T-helper 9 cell (primary cell): ENCODE measurements at regions not wholly inside any gene's neighbourhood (a gene's known extent, or its start where the extent isn't known, plus 50 kb on each side); places are given as distances from the start of the nearest gene placed in this dataset.

Experiments used
- DNase-seq: peaks from one replicate; pipeline ENCODE4 v3.0.0-alpha.2; 2020

GRCh38 chr1:29478879-29479278 lies 242.6 kb downstream of the PTPRU start:
- no peak for DNase-seq

DNA sequence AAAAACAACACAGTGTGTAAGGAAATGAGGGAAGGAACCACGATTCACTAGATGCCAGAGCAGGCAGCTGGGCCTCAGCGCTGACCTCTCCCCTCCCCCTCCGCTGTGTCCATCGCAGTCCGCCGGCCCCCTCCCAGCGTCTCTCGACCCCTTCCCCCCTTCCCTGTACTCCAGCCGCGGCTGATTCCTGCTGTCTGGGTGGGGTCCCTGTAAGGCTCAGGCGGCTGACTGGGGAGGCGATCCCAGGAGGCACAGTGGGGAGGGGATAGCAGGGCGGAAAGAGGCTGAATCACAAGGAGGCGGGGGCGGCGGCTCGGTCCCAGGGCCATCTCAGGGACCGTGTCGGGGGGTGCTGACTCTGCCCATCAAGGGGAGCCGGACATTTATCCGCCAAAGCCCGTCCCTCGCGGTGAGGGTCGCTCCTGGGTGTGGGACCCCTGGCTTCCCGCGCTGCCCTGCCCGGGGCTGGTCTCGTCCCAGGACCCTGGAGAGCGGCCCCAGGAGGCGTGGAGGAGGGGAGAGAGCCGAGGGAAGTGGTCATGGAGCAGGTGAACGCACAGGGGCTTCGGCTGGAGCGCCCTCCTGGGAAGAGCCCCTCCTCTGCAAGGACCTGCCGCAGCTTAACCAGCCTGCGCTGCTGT lies 241.9 kb downstream of the PTPRU start:
- DNase-seq = no peak

- no peak for DNase-seq
Measured at GRCh38 chr1:29475326-29475725, 239.0 kb downstream of the PTPRU start.

DNA sequence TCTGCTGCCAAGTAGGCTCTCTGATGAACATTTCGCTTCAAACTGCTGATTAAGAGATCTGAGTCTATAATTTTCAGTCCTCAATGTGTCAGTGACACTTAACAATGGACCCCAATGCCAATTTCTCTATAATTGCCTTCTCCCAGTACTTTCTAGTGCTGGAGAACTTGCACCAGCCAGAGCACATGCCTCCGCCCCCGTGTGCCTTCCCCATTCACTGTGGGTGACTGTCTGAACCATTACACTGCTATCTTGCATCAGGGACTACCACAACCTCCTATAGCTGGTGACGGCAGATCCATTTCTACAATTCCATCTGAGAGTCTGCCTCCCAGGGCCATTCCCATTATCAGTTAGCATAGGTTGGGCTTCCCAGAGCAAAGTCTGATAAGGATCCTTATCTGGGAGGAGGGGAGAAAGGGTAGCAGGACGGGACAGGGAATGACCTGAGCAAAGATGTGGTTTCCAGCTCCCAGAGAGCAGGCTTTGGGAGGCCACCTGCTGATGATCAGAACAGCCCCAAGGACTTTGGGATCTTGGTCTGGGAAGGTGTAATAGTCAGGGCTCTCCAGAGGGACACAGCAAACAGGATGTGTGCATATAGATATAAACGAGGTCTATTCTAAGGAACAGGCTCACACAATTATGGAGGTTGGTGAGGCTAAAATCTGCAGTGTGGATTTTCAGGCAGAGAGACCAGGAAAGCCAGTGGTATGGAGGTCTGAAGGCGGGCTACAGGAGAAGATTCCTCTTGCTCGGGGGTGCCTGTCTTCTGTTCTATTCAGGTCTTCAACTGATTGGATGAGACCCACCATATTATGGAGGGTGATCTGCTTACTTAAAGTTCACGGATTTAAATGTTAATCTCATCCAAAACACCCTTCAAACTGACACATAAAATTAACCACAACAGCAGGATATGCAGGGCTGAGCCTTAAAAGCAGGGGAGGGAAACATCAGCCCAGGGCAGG lies 238.2 kb downstream of the PTPRU start:
- DNase-seq = no peak

DNA sequence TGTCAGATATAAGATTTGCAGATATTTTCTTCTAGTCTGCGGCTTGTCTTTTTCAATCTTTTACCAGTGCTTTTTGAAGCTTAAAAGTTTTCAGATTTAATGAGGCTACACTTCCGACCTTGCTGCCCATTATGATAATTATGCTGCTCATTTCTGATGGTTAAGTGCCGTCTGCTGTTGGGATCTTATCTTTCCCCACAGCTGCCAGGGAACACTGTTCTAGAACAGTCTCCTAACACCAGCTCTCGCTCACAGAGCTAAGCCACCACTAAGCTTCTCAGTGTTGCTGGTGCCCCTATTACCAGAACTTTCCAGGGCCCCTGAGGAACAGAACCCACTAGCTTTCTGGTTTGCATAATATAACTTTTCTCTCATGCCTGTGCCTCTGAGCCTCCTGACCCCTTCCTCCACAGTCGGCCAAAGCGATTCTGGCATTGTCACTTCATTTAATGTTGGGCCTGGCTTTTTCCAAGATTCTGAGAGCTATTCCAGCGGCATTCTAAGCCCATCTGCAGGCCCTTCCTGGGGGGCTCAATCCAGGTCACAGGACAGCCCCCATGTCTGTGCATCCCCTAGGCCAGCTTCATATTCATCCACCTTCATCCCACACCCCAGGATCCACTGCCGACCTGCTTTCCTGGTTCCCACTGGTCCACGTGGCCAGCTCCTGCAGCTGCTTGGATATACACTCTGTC lies 237.0 kb downstream of the PTPRU start:
- no peak for DNase-seq

DNA sequence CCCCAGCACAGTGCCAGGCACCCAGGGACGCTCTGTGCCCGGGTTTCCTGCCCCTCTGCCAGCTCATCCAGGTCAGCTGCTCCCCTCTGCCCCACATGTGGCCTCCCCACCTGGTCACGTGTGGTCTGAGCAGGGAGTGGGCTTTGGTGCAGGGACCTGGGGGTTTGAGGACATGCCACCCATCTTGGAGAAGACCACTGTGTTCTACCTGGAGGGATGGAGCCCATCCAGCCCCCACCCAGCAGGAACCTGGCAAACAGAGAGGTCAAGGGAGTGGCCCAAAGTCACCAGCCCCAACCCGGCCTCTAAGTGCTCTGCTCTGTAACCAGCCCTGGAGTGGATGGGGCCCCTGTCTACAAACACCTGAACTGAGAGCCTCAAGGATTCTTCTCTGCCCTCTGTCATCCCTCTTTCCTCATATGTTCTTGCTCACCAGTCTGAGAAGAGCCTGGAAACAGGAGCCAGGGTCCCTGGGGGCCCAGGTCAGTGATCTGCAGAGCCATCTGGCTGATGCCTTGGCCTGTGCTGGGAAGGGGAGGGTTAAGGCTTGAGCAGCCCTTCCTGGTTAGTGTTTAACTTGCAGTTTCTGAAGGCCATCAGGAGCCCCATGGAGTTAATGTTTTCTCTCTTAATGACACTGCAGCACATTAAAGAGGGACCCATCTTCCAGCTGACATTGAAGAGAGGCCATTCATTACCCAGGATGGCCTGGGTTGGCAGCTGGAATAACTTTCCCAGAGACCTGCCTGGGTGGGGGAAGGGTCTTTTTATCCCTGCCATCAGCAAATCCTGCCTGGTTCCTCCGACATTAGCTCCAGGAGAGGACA lies 235.4 kb downstream of the PTPRU start:
- DNase-seq = no peak

GRCh38 chr1:29470788-29471119 lies 234.4 kb downstream of the PTPRU start:
- DNase-seq = no peak

DNA sequence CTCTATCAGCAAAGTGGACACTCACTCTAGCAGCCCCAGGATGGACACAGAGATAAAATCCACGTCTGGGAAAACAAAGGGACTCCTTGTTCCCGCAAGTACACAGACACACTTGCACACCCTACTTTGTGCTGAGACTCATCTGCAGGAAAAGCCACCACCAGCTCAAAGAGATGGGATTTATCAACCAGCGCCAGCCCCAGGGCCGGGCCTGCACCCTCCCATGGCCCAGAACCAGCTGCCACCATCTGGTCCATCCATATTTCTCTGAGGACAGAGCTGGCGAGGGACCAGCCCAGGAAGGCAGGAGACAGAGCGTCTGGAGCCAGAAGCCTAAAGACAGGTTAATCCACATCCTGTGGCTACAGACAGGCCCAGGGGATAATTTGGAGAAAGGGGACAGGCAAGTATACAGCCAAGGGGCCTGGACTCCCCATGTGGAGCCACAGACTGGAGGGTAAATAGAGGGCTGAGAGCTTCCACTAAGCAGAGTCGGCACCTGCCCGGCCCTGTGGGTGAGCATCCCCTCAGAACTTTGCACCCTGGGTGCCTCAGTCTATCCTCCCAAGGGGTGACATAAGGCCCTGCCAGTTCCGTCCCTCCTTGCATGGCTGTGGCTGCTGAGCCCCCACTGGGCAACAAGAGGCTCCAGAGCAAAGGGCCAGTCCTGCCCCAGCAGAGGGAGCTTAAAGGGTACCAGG lies 233.9 kb downstream of the PTPRU start:
- no peak for DNase-seq

DNA sequence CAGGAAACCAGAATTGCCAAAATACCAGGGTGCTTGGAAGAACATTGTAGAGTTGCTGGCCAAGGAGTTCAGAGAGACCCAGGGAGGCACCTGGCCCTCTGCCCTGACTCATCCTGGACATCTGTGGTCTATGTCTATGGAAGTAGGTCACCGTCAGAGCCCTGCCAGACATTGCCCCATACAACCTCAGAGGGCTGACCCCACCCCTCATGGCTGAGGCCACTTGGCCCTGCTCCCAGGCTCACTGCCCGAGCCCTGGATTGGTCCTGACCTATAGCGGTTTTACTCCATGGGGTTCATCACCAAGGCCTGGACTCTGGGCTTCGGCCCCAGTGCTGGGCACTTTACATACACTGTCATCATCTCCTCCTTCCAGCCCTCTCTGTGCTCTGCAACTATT lies 233.1 kb downstream of the PTPRU start:
- DNase-seq = no peak

GRCh38 chr1:29467989-29468900 lies 231.9 kb downstream of the PTPRU start:
- DNase-seq = no peak

GRCh38 chr1:29466258-29466657 lies 229.9 kb downstream of the PTPRU start:
- DNase-seq = no peak

DNA sequence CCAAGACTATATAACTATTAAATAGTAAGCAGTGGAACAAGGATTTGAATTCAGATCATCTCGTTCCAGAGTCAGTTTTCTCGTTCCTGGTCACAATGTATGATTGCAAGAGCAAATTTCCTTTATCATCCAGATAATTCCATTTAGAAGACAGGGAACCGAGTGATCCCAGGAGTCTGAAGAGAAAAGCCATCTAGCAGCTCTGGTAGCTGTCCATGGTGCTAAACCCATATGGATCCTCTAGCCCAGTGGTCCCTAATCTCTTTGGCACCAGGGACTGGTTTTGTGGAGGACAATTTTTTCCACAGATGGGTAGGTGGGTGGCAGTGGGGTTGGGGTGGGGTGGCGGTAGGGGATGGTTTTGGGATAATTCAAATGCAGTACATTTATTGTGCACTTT lies 229.4 kb downstream of the PTPRU start:
- DNase-seq = no peak

DNA sequence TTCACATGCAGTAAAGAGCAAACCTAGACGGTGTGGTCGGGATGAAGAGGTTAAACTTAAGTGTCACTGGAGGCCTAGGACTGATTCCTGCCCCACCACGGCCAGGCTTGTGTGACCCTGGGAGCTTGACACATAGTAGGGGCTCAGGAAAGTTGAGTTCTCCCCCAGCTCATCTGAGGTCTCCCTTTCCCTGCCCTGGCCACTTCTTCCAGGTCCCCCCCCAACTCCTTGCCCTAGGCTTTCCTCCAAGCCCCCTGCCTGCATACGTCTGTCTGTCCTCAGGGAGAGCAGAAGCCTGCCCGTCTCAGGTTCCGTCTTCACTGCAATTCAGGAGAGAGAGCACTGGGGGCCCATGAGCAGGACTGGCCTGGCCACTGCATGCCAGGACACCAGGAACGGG lies 225.8 kb downstream of the PTPRU start:
- DNase-seq = no peak

GRCh38 chr1:29461115-29461739 lies 224.9 kb downstream of the PTPRU start:
- DNase-seq = no peak

- DNase-seq = no peak
Measured at GRCh38 chr1:29460694-29461093, 224.4 kb downstream of the PTPRU start.

- no peak for DNase-seq
Measured at GRCh38 chr1:29460041-29460610, 223.8 kb downstream of the PTPRU start.

DNA sequence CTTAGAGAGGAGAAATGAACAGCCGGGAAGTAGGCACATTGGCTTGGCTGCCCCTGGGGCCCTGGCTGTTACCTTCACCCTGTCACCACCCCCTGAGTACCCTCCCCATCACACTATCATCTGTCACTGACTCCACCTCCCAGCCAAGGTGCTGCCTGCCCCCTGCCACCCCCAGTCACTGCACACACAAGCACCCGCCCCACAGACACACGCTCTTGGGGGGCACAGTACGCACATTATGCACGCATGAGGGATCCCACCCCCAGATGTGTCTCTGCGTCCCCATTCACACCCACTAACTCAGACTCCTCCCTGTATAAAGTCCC lies 223.3 kb downstream of the PTPRU start:
- no peak for DNase-seq

DNA sequence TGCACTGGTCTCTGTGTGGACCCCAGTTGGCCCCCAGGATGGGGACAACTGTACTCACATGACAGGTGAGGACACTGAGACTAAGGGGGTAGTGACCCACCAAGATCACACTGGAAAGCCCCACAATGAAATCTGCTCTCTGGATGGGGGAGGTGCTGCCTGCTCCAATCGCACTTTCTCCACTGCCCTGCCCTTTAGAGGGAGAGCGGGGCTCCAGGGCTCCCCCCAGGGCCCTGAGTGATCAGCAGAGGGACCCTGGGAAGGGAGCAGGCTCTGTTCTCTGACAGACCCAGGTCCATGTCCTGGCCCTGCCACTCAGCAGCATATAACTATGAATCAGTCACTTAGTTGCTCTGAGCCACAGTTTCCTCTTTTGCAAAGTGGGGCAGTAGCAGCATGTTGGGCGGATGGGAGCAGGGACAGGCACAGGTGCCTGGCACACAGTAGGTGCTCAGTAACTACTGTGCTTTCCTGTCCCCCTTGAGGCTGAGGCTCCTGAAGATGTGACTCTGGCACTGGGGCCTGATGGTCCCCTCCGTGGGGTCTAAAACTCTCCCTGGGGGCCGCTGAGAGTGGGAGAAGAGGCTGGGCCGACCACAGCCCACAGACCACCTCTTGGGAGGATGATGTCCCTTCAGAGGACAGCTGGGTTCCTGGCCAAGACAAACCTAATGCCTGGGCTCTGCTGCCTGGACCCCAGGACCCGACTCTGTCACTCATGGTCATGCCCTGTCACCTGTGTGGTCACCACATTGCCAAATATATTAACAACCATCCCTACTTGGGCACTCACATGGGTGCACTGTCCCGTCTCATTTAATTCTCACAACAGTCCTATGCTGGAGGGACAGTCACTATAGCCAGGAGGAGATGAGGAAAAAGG lies 222.7 kb downstream of the PTPRU start:
- no peak for DNase-seq
